ENCODE measurements at regions not wholly inside any gene's neighbourhood (a gene's known extent, or its start where the extent isn't known, plus 50 kb on each side); places are given as distances from the start of the nearest gene placed in this dataset.

GRCh38 chr10:63068246-63068645 is 64.9 kb upstream of the NRBF2 start:
- Histone ChIP-seq H3K4me3 (ENCODE audit: control insufficient read depth in 2 of 3, extremely low read depth in 1 of 3, insufficient read depth in 2 of 3, low read depth in 1 of 3, low read length in 3 of 3) (no peak overlapping the region), H3K36me3 (ENCODE audit: control insufficient read depth in 2 of 2, extremely low read depth in 1 of 2, insufficient read depth in 2 of 2, low read length in 2 of 2) (no peaks in the 10 kb centered on the region), H2AFZ (ENCODE audit: control insufficient read depth, low read length) (no peak overlapping the region), H3K27me3 (ENCODE audit: control insufficient read depth, extremely low read depth, insufficient read depth, low read length) (no peaks in the 10 kb centered on the region), H3K4me1 (ENCODE audit: control insufficient read depth, extremely low read depth, insufficient read depth, low read length) (peaks cover 18% of the 10 kb centered on the region), H3K4me2 (ENCODE audit: control insufficient read depth, extremely low read depth, insufficient read depth, low read depth, low read length) (no peak overlapping the region), H3K9me3 (ENCODE audit: control insufficient read depth, low read depth, low read length) (no peaks in the 10 kb centered on the region), H4K20me1 (ENCODE audit: control insufficient read depth, extremely low read depth, insufficient read depth, low read length) (no peaks in the 10 kb centered on the region), H3K9ac (ENCODE audit: control insufficient read depth, extremely low read depth, insufficient read depth, low read length) (no peak overlapping the region), H3K9me1 (ENCODE audit: control insufficient read depth, extremely low read depth, insufficient read depth, low read length) (no peaks in the 10 kb centered on the region), H3K27ac (ENCODE audit: control insufficient read depth, insufficient read depth, low read length) (no peak overlapping the region), H3K79me2 (ENCODE audit: control insufficient read depth, insufficient read depth, low read length) (no peaks in the 10 kb centered on the region)
- FAIRE-seq, result no peak
- no peak for TF ChIP-seq EZH2 (IDR thresholded peaks at IDR 0.05; ENCODE audit: low read length)
- TF ChIP-seq, protein P1, sequence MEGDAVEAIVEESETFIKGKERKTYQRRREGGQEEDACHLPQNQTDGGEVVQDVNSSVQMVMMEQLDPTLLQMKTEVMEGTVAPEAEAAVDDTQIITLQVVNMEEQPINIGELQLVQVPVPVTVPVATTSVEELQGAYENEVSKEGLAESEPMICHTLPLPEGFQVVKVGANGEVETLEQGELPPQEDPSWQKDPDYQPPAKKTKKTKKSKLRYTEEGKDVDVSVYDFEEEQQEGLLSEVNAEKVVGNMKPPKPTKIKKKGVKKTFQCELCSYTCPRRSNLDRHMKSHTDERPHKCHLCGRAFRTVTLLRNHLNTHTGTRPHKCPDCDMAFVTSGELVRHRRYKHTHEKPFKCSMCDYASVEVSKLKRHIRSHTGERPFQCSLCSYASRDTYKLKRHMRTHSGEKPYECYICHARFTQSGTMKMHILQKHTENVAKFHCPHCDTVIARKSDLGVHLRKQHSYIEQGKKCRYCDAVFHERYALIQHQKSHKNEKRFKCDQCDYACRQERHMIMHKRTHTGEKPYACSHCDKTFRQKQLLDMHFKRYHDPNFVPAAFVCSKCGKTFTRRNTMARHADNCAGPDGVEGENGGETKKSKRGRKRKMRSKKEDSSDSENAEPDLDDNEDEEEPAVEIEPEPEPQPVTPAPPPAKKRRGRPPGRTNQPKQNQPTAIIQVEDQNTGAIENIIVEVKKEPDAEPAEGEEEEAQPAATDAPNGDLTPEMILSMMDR (optimal IDR thresholded peaks at IDR 0.05 in 1 of 3, IDR thresholded peaks at IDR 0.05 in 1 of 3, conservative IDR thresholded peaks at IDR 0.05 in 1 of 3; ENCODE audit: extremely low read depth in 1 of 3, insufficient read depth in 2 of 3, low read length in 3 of 3), result no peak
- dilution Hi-C loops (cut with MboI; ENCODE audit: extremely low pct_ligation_motif_present, low sequenced_read_pairs), result no loop called here
- no peak for DNase-seq (ENCODE audit: low read depth, low spot score)

DNA sequence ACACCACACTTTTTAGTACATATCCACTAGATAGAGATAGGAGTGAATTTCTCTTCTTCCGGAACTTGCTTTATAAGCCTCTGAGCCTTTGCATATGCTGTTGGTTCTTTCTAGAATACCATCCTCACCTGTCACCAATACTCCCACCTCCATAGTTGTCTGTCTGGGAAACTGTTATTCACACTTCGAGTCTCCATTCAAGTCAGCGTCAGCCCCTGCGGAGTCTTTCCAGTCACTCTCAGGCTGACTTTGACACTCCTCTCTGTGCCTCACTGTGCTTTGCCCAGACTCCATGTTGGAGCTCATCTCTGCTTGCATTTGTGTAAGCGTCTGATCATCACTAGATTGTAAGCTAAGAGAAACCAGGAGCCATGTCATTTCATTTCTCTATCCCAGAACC is 66.5 kb upstream of the NRBF2 start:
- Histone ChIP-seq H3K4me2 (ENCODE audit: control insufficient read depth, extremely low read depth, insufficient read depth, low read depth, low read length) (no peak overlapping the region), H3K4me1 (ENCODE audit: control insufficient read depth, extremely low read depth, insufficient read depth, low read length) (peaks cover 10% of the 10 kb centered on the region), H3K27me3 (ENCODE audit: control insufficient read depth, extremely low read depth, insufficient read depth, low read length) (no peaks in the 10 kb centered on the region), H2AFZ (ENCODE audit: control insufficient read depth, low read length) (no peak overlapping the region), H3K4me3 (ENCODE audit: control insufficient read depth in 2 of 3, extremely low read depth in 1 of 3, insufficient read depth in 2 of 3, low read depth in 1 of 3, low read length in 3 of 3) (no peak overlapping the region), H4K20me1 (ENCODE audit: control insufficient read depth, extremely low read depth, insufficient read depth, low read length) (no peaks in the 10 kb centered on the region), H3K9me1 (ENCODE audit: control insufficient read depth, extremely low read depth, insufficient read depth, low read length) (no peaks in the 10 kb centered on the region), H3K36me3 (ENCODE audit: control insufficient read depth in 2 of 2, extremely low read depth in 1 of 2, insufficient read depth in 2 of 2, low read length in 2 of 2) (no peaks in the 10 kb centered on the region), H3K79me2 (ENCODE audit: control insufficient read depth, insufficient read depth, low read length) (no peaks in the 10 kb centered on the region), H3K27ac (ENCODE audit: control insufficient read depth, insufficient read depth, low read length) (no peak overlapping the region), H3K9me3 (ENCODE audit: control insufficient read depth, low read depth, low read length) (no peaks in the 10 kb centered on the region), H3K9ac (ENCODE audit: control insufficient read depth, extremely low read depth, insufficient read depth, low read length) (no peak overlapping the region)
- DNase-seq (ENCODE audit: low read depth, low spot score) (no peak), FAIRE-seq (no peak)
- TF ChIP-seq, protein P1 (optimal IDR thresholded peaks at IDR 0.05 in 1 of 3, IDR thresholded peaks at IDR 0.05 in 1 of 3, conservative IDR thresholded peaks at IDR 0.05 in 1 of 3; ENCODE audit: extremely low read depth in 1 of 3, insufficient read depth in 2 of 3, low read length in 3 of 3), result no peak
- no peak for TF ChIP-seq EZH2 (IDR thresholded peaks at IDR 0.05; ENCODE audit: low read length)
- dilution Hi-C loops (cut with MboI; ENCODE audit: extremely low pct_ligation_motif_present, low sequenced_read_pairs), result no loop called here

Data from keratinocyte (primary cell).